Hematopoietic multipotent progenitor cell (in vitro differentiated cells): ENCODE measurements at regions not wholly inside any gene's neighbourhood (a gene's known extent, or its start where the extent isn't known, plus 50 kb on each side); places are given as distances from the start of the nearest gene placed in this dataset.

Source experiments
- DNase-seq, 3 donors: peaks; one replicate each; pipeline ENCODE4 v3.0.0-alpha.2; 2011 to 2015; ENCODE audit warnings: low read depth in 2 of 3, low spot score in 2 of 3

- peak in 1 of 3 donors; percentile 0 for DNase-seq
Measured at GRCh38 chrX:4935401-4935800, 1222.0 kb upstream of the PRKX start.

GRCh38 chrX:4932790-4933189, 1219.3 kb upstream of the PRKX start:
- no peak for DNase-seq

GRCh38 chrX:4930426-4930825, 1217.0 kb upstream of the PRKX start:
- no peak for DNase-seq

- DNase-seq = no peak
Measured at GRCh38 chrX:4925911-4926310, 1212.5 kb upstream of the PRKX start.

- peak in 1 of 3 donors; percentile 23 for DNase-seq
Measured at GRCh38 chrX:4909348-4909747, 1195.9 kb upstream of the PRKX start.

GRCh38 chrX:4905576-4905975, 1192.1 kb upstream of the PRKX start:
- peak in 1 of 3 donors; percentile 23 for DNase-seq

GRCh38 chrX:4881277-4881676, 1167.8 kb upstream of the PRKX start:
- DNase-seq = no peak

- DNase-seq = no peak
Measured at GRCh38 chrX:4878640-4879039, 1165.2 kb upstream of the PRKX start.

GRCh38 chrX:4876268-4876667, 1162.8 kb upstream of the PRKX start:
- no peak for DNase-seq

- DNase-seq = no peak
Measured at GRCh38 chrX:4851534-4851933, 1138.1 kb upstream of the PRKX start.

GRCh38 chrX:4850312-4850711, 1136.9 kb upstream of the PRKX start:
- DNase-seq = no peak

GRCh38 chrX:4844376-4844775, 1130.9 kb upstream of the PRKX start:
- DNase-seq = no peak

- DNase-seq = no peak
Measured at GRCh38 chrX:4841216-4841745, 1127.8 kb upstream of the PRKX start.

- DNase-seq = no peak
Measured at GRCh38 chrX:4831574-4831973, 1118.1 kb upstream of the PRKX start.

- no peak for DNase-seq
Measured at GRCh38 chrX:4830880-4831557, 1117.6 kb upstream of the PRKX start.

- no peak for DNase-seq
Measured at GRCh38 chrX:4825550-4825949, 1112.1 kb upstream of the PRKX start.

GRCh38 chrX:4809571-4809970, 1096.1 kb upstream of the PRKX start:
- DNase-seq = no peak

- no peak for DNase-seq
Measured at GRCh38 chrX:4805502-4805901, 1092.1 kb upstream of the PRKX start.

- no peak for DNase-seq
Measured at GRCh38 chrX:4800756-4801155, 1087.3 kb upstream of the PRKX start.

- no peak for DNase-seq
Measured at GRCh38 chrX:4787971-4788370, 1074.5 kb upstream of the PRKX start.

GRCh38 chrX:4764888-4765287, 1051.4 kb upstream of the PRKX start:
- DNase-seq = no peak

GRCh38 chrX:4762196-4762595, 1048.7 kb upstream of the PRKX start:
- no peak for DNase-seq
